Omental fat pad (tissue), 3 donors: ENCODE measurements at regions not wholly inside any gene's neighbourhood (a gene's known extent, or its start where the extent isn't known, plus 50 kb on each side); places are given as distances from the start of the nearest gene placed in this dataset.

ENCODE experiments used
- ATAC-seq: fragments of 150-250 bp; one replicate; pipeline ENCODE4 v1.9.1; 2016; ENCODE audit warnings: mild to moderate bottlenecking, moderate library complexity; ENCODE audit not compliant: low FRiP score
- DNase-seq: peaks from one replicate; pipeline ENCODE4 v3.0.0-alpha.2; 2019; ENCODE audit warnings: low spot score
- CTCF ChIP-seq, 3 donors: fragments of 450-650 bp; IDR thresholded peaks; one replicate each; pipeline ENCODE4 v1.5.1; 2016 to 2017; ENCODE audit warnings: antibody characterized with exemption in 3 of 3, mild to moderate bottlenecking in 3 of 3, moderate library complexity in 2 of 3

DNA sequence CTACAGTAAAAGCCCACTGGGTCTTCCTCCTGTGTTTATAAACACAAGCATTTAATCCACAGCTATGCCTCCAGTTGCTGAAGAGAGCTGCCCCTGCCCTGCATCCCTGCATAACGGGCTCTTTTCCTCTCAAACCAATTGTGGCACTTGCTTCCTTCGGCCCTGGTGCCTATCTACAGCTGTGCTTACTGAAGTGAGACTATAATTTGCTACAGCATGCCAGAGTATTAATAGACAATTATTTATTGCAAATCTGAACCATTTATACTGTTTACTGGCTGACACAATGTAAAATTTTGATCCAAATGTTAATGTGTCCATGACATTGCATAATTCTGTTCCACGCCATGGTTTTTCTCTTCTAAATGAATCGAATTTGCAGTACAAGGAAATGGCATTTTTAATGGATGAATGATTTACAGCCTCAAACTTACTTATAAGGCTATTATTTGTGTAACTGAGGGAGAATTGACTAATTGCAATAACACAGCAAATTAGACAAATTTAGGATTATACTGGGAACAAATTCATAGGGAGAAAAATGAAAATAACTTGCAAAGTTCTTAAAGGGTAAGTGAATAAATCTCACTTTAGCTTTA is 457.0 kb upstream of the HNRNPA3 start:
- TF ChIP-seq CTCF (IDR thresholded peaks at IDR 0.05) = no peak

DNA sequence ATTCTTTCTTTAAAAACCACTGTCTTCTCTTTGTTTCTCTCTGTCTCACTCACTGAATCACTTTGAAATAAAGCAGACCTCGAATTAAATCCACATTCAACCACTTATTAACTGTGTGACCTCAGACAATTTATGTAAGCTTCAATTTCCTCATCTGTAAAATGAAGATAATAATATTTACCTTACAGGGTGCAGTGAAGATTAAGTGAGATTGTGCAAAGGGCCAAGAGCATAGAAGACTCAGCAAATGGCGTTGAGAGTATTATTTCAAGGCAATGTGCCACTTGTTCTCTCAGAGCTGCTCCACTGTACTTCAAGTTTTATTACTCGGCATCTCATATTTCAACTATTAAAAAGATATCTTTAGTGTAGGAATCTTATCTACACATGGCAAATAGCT is 454.2 kb upstream of the HNRNPA3 start:
- TF ChIP-seq CTCF (IDR thresholded peaks at IDR 0.05) = no peak
- ATAC-seq (no peak), DNase-seq (no peak)

More for the DNA sequence above, 457.0 kb upstream of the HNRNPA3 start:
- DNase-seq (no peak), ATAC-seq (no peak)

DNA sequence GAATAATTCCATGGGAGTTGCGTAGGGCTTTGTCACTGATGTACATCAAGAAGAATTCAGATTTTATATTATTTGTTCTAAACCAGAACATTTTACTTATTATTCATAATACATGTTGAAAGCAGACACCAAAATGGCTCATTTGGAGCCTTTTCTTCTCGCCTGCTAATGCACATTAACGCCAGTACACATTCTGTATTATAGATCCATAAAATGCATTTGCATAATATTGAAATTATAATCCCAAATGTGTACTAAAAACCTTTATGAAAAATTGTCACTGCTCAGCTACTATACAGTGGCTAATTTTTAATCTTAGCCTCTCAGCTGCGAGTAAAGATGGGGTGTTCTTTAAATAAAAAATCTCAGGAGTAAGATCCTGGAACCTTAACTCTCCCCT is 452.2 kb upstream of the HNRNPA3 start:
- ATAC-seq (no peak), DNase-seq (no peak)
- no peak for TF ChIP-seq CTCF (IDR thresholded peaks at IDR 0.05)

DNA sequence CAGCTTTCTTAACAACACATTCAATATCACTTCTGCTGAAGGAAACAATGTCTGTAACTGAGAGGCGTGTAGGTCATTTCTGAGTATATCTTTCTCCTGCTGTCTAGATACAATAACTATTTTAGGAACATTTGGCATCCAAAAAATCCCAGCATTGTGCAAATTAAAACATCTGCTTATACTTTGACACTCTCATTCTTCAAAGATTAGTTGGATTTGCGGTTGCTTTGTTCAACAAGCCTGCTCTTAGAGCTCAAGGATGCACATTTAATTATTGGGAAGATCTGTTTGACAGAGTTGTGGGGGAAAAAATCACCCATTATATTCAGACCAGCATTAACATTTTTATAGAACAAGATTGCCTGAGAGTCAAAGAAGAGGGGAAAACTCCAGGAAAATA is 449.5 kb upstream of the HNRNPA3 start:
- ATAC-seq (no peak), DNase-seq (no peak)
- no peak for TF ChIP-seq CTCF (IDR thresholded peaks at IDR 0.05)

- no peak for TF ChIP-seq CTCF (IDR thresholded peaks at IDR 0.05)
- no peak for DNase-seq
- no peak for ATAC-seq
Observed at GRCh38 chr2:176763851-176764404, 448.7 kb upstream of the HNRNPA3 start.

DNA sequence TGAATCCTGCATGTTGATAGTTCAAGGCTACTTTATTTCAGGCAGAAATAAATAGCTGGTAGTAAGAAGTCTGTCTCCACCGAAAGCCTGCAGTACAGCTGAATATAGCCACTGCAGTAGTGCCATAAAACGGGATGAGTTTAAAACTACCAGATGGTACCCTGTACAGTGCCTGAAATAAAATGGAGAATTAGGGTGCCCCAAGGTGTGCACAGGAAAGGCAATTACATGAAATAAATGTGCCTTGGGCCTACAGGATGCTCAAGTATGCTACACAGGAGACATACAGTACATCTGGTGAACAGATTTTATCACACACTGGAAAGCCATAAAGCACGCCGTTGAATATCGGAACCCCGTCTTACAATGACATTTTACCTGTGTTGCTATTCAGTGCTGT is 447.7 kb upstream of the HNRNPA3 start:
- TF ChIP-seq CTCF (IDR thresholded peaks at IDR 0.05) = no peak
- no peak for DNase-seq
- ATAC-seq = no peak

DNA sequence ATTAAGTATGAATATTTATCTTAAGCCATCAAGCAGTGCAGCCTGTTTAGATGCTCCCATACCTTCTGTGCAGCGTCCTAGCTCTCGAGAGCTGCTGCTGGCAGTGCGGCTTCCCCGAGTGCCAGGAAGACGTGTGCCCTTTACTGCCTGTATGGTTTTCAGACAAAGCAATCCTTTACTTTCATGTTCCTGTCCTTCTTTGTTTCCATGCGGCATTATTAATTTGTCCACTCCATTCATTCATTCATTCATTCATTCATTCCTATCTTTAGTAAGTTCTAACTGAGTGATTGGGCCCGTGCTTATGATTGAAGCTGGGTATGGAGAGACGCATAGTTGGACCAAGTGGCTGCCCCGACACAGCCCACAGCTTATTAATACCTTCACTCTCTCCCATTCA is 446.6 kb upstream of the HNRNPA3 start:
- no peak for TF ChIP-seq CTCF (IDR thresholded peaks at IDR 0.05)
- ATAC-seq = no peak
- DNase-seq = no peak
